ENCODE measurements at regions not wholly inside any gene's neighbourhood (a gene's known extent, or its start where the extent isn't known, plus 50 kb on each side); places are given as distances from the start of the nearest gene placed in this dataset.

DNA sequence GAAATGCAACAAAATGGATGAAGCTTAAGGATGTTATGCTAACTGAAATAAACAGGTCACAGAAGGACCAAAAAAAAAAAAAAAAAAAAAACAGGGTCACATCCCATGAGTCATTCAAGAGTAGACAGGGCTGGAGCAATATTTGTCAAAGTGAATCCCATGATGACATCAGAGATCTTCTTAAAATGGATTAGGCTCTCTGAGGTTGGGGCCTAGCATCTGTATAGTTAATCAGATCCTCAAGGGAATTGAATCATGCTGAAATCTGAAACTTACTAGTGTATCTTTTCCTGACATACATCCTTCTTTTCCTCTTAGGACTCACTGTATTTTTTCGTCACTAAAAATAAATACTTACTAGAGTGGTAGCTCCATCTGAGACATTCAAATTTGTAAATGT lies 380.6 kb upstream of the NXPH2 start:
- Histone ChIP-seq H3K36me3 (no peaks in the 10 kb centered on the region), H3K27ac (no peak overlapping the region), H3K4me3 (no peak overlapping the region), H3K4me1 (no peaks in the 10 kb centered on the region), H3K27me3 (no peaks in the 10 kb centered on the region), H3K9me3 (no peaks in the 10 kb centered on the region)
- intact Hi-C loops (cut with DNase I) = no loop called here
- DNase-seq (ENCODE audit: extremely low spot score in 2 of 2) = no peak
- no peak for TF ChIP-seq POLR2AphosphoS5 (IDR thresholded peaks at IDR 0.05; ENCODE audit: insufficient read depth in 1 of 2, low read depth in 1 of 2)
- TF ChIP-seq POLR2A (IDR thresholded peaks at IDR 0.05) = no peak
- TF ChIP-seq, protein P1, sequence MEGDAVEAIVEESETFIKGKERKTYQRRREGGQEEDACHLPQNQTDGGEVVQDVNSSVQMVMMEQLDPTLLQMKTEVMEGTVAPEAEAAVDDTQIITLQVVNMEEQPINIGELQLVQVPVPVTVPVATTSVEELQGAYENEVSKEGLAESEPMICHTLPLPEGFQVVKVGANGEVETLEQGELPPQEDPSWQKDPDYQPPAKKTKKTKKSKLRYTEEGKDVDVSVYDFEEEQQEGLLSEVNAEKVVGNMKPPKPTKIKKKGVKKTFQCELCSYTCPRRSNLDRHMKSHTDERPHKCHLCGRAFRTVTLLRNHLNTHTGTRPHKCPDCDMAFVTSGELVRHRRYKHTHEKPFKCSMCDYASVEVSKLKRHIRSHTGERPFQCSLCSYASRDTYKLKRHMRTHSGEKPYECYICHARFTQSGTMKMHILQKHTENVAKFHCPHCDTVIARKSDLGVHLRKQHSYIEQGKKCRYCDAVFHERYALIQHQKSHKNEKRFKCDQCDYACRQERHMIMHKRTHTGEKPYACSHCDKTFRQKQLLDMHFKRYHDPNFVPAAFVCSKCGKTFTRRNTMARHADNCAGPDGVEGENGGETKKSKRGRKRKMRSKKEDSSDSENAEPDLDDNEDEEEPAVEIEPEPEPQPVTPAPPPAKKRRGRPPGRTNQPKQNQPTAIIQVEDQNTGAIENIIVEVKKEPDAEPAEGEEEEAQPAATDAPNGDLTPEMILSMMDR (IDR thresholded peaks at IDR 0.05) = no peak

DNA sequence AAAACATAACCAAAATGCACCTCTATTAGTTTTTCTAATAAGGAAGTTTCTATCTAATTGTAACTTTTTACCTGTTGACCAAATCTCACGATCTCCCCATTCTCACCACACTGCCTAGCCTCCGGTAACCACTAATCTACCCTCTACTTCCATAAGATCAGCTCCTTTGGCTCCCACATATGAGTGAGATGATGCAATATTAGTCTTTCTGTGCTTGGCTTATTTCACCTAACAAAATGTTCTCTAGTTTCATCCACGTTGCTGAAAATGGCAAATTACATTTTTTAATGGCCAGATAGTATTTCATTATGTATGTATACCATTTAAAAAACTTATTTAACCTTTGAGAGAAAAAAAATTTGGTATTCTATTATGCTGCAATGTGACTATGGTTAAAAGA lies 379.0 kb upstream of the NXPH2 start:
- DNase-seq (ENCODE audit: extremely low spot score in 2 of 2) = no peak
- no peaks in the 10 kb centered on the region for H3K9me3 ChIP-seq
- intact Hi-C loops (cut with DNase I) = no loop called here
- TF ChIP-seq POLR2AphosphoS5 (IDR thresholded peaks at IDR 0.05; ENCODE audit: insufficient read depth in 1 of 2, low read depth in 1 of 2) (no peak), POLR2A (IDR thresholded peaks at IDR 0.05) (no peak)
- TF ChIP-seq, protein P1 (IDR thresholded peaks at IDR 0.05) = no peak
- no peaks in the 10 kb centered on the region for H3K27me3 ChIP-seq
- no peak overlapping the region for H3K27ac ChIP-seq
- no peak overlapping the region for H3K4me3 ChIP-seq
- no peaks in the 10 kb centered on the region for H3K4me1 ChIP-seq
- H3K36me3 ChIP-seq = no peaks in the 10 kb centered on the region

DNA sequence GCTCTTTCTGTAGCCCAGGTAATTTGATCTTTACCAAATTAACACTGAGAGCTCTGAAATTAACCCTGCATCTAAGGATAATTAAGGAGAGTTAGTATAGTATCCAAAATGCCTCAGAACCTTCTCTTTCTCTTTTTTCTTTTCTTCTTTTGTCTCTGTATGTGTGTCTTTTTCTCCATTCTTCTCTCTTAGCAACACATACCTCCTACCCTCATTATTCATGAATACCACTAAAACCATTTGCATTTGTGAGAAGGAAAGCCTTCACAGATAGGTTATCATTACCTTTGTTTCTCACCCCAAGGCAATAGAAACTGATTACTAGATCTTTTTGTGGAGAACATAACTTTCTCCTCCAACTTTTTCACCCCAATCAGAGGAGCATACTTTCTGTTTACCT lies 376.5 kb upstream of the NXPH2 start:
- TF ChIP-seq, protein P1 (IDR thresholded peaks at IDR 0.05) = no peak
- TF ChIP-seq POLR2AphosphoS5 (IDR thresholded peaks at IDR 0.05; ENCODE audit: insufficient read depth in 1 of 2, low read depth in 1 of 2) (no peak), POLR2A (IDR thresholded peaks at IDR 0.05) (no peak)
- H3K9me3 ChIP-seq = no peaks in the 10 kb centered on the region
- intact Hi-C loops (cut with DNase I) = no loop called here

DNA sequence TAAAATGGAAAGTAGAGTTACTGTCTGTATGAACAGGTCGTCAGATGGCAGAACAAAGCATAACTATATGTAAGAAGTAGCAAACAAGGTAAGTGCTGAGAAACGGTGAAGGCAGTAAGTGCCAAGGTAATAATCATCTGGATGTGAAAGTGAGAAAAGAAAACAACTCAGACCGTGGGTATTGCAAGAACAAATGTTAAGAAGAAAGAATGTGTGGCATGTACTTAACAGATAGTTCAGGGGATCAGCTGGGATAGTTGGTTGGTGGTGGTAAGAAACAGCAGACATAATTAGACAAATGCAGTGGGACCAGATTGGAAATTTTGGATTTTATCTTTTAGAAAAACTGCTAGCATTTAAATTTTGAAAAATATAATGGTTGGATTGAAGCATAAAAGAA lies 375.8 kb upstream of the NXPH2 start:
- intact Hi-C loops (cut with DNase I) = no loop called here
- Histone ChIP-seq H3K27me3 (no peaks in the 10 kb centered on the region), H3K27ac (no peak overlapping the region), H3K36me3 (no peaks in the 10 kb centered on the region), H3K9me3 (no peaks in the 10 kb centered on the region), H3K4me1 (no peaks in the 10 kb centered on the region), H3K4me3 (no peak overlapping the region)
- TF ChIP-seq POLR2A (IDR thresholded peaks at IDR 0.05) (no peak), POLR2AphosphoS5 (IDR thresholded peaks at IDR 0.05; ENCODE audit: insufficient read depth in 1 of 2, low read depth in 1 of 2) (no peak)
- TF ChIP-seq, protein P1 (IDR thresholded peaks at IDR 0.05) = no peak
- DNase-seq (ENCODE audit: extremely low spot score in 2 of 2) = no peak

More for the DNA sequence above, 376.5 kb upstream of the NXPH2 start:
- Histone ChIP-seq H3K4me3 (no peak overlapping the region), H3K36me3 (no peaks in the 10 kb centered on the region), H3K4me1 (no peaks in the 10 kb centered on the region), H3K27me3 (no peaks in the 10 kb centered on the region), H3K27ac (no peak overlapping the region)
- DNase-seq (ENCODE audit: extremely low spot score in 2 of 2) = no peak

DNA sequence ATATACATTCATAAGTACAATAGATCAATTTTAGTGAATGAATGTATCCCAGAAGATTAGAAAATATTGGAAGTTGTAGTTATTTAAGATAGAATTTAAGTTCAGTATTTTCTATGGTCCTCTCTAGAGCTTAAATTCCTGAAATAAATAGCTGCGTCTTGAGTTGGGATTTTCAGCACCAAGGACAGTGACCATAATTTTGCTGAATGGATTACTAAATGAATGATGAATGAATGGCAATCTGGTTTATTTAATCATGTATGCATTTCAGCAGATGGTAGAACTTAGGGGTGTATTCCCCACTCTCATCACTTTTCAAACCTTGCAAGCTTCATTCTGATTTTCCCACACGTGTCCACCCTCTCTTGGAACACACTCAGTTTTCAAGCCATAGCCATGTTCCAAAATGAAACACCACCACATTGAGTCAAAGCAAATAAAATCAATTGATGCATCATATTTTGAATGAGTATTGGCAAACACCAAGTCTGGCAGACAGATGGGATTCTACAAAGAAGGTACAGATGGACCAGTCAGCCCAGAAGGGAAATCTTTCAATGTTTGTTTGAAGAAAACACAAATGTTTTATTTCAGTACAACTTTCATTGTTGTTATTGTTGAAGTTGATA lies 362.2 kb upstream of the NXPH2 start:
- H3K27me3 ChIP-seq = no peaks in the 10 kb centered on the region
- TF ChIP-seq POLR2AphosphoS5 (IDR thresholded peaks at IDR 0.05; ENCODE audit: insufficient read depth in 1 of 2, low read depth in 1 of 2) = no peak
- no peak for TF ChIP-seq POLR2A (IDR thresholded peaks at IDR 0.05)
- TF ChIP-seq, protein P1 (IDR thresholded peaks at IDR 0.05) = no peak
- H3K4me3 ChIP-seq = no peak overlapping the region
- no peaks in the 10 kb centered on the region for H3K9me3 ChIP-seq
- DNase-seq (ENCODE audit: extremely low spot score in 2 of 2) = no peak
- H3K4me1 ChIP-seq = no peaks in the 10 kb centered on the region
- intact Hi-C loops (cut with DNase I) = no loop called here
- no peak overlapping the region for H3K27ac ChIP-seq
- H3K36me3 ChIP-seq = no peaks in the 10 kb centered on the region

All from vagina (tissue), 2 donors.